RWPE2 (cell line): ENCODE measurements at regions not wholly inside any gene's neighbourhood (a gene's known extent, or its start where the extent isn't known, plus 50 kb on each side); places are given as distances from the start of the nearest gene placed in this dataset.
A peak's percentile ranks its signal among the peaks of the same experiment; 100 is the strongest.
"Not testable (repeated sequence)": the region's sequence is repeated elsewhere in the genome, so short reads cannot be mapped to it uniquely, and the experiment has no call there.

ENCODE experiments used
- ATAC-seq: fragments of 200-7000 bp; cut with Tn5 transposase; 3 replicates; pipeline ENCODE4 v1.9.1; 2021; ENCODE audit warnings: low read depth
- DNase-seq: peaks from one replicate; pipeline ENCODE4 v3.0.0-alpha.2; 2020; ENCODE audit warnings: low spot score
- H3K27ac ChIP-seq: fragments of 450-650 bp; 2 replicates; pipeline ENCODE4 v1.5.1; 2017; ENCODE audit warnings: mild to moderate bottlenecking; ENCODE audit not compliant: poor library complexity, severe bottlenecking
- H3K27me3 ChIP-seq: fragments of 250-450 bp; sonication (Bioruptor Pico); 2 replicates; pipeline ENCODE4 v1.5.1; 2021; ENCODE audit warnings: mild to moderate bottlenecking, moderate library complexity; ENCODE audit not compliant: insufficient read depth, poor library complexity, severe bottlenecking
- H3K36me3 ChIP-seq: fragments of 250-450 bp; sonication (Bioruptor Pico); 2 replicates; pipeline ENCODE4 v1.5.1; 2020; ENCODE audit warnings: low read depth, mild to moderate bottlenecking, moderate library complexity
- H3K4me1 ChIP-seq: fragments of 250-450 bp; sonication (Bioruptor Pico); 2 replicates; pipeline ENCODE4 v1.5.1; 2021; ENCODE audit warnings: mild to moderate bottlenecking, moderate library complexity; ENCODE audit not compliant: insufficient read depth, poor library complexity, severe bottlenecking
- H3K4me3 ChIP-seq: fragments of 250-450 bp; sonication (Bioruptor Pico); 2 replicates; pipeline ENCODE4 v1.5.1; 2021; ENCODE audit warnings: mild to moderate bottlenecking, moderate library complexity; ENCODE audit not compliant: severe bottlenecking
- H3K9me3 ChIP-seq: fragments of 250-450 bp; sonication (Bioruptor Pico); 2 replicates; pipeline ENCODE4 v1.5.1; 2021; ENCODE audit warnings: mild to moderate bottlenecking, moderate library complexity; ENCODE audit not compliant: severe bottlenecking
- TF ChIP-seq, protein P1 (sequence below): fragments of 450-650 bp; IDR thresholded peaks from one replicate; pipeline ENCODE4 v1.5.1; 2017; ENCODE audit warnings: mild to moderate bottlenecking, moderate library complexity; ENCODE audit not compliant: poor library complexity, severe bottlenecking

DNA sequence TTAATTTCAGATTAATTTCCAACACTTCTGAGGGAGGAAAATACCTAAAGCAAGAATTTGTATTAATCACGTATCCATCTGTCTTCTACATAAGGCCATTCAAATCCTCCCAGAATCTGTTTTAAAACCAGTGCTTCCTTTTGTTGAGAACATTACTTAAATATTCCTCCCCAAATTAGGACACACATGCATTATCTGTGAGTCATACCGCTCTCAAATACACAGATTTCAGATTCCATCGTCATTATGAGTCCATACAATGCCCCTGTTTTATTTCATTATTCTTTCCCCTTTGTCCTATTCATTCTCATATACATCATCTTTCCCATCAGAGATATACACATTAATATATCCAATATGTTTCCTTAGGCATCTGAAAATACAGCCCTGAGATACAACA, 57.3 kb upstream of the PRSS12 start:
- Histone ChIP-seq H3K27me3 (no peaks in the 10 kb centered on the region), H3K4me1 (peaks cover 4% of the 10 kb centered on the region), H3K27ac (no peak overlapping the region), H3K36me3 (no peaks in the 10 kb centered on the region), H3K4me3 (no peak overlapping the region), H3K9me3 (no peaks in the 10 kb centered on the region)
- TF ChIP-seq, protein P1, sequence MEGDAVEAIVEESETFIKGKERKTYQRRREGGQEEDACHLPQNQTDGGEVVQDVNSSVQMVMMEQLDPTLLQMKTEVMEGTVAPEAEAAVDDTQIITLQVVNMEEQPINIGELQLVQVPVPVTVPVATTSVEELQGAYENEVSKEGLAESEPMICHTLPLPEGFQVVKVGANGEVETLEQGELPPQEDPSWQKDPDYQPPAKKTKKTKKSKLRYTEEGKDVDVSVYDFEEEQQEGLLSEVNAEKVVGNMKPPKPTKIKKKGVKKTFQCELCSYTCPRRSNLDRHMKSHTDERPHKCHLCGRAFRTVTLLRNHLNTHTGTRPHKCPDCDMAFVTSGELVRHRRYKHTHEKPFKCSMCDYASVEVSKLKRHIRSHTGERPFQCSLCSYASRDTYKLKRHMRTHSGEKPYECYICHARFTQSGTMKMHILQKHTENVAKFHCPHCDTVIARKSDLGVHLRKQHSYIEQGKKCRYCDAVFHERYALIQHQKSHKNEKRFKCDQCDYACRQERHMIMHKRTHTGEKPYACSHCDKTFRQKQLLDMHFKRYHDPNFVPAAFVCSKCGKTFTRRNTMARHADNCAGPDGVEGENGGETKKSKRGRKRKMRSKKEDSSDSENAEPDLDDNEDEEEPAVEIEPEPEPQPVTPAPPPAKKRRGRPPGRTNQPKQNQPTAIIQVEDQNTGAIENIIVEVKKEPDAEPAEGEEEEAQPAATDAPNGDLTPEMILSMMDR = no peak
- ATAC-seq (peak; percentile 81), DNase-seq (no peak)

DNA sequence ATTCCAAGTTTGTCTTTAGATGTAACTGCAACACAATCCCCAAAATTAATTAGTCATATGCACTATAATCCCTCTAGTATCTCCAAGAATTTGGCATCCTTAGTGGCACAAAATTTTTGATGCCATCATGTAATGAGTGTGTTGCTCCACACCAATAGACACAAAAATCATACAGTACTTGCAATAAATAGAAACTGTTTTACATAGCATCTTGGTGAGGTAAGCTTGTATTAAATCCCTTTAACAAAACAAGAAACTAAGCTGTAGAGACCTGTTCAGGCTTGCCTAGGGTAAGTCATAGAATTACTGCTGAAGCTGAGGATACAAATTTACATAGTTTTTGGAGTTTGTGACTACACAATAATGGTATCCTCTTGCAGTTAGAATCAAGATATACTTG, 64.5 kb upstream of the PRSS12 start:
- H3K4me3 ChIP-seq = no peak overlapping the region
- no peaks in the 10 kb centered on the region for H3K36me3 ChIP-seq
- H3K4me1 ChIP-seq = peaks cover 14% of the 10 kb centered on the region
- H3K9me3 ChIP-seq = no peaks in the 10 kb centered on the region
- TF ChIP-seq, protein P1 = no peak
- ATAC-seq = peak; percentile 98
- peak overlapping the region; percentile 41 for H3K27ac ChIP-seq
- DNase-seq = no peak
- H3K27me3 ChIP-seq = no peaks in the 10 kb centered on the region

DNA sequence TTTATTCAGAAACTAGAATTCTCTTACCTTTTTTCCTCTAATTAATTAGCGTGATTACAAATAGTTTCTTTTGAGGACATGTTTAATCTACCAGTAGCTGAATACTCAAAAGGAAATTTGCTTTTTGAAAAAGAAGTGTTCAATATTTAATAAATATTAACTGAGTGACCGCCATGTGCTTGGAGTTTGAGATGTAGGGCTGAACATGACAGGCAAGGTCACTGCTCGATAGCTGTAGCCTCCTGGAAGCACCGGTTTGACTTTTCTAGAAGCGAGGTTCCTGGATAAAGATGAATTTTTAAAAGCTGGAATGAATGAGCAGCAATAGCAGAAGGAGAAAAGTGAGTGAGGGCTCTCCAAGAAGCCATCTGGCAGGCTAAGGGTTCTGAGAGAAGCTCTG, 65.0 kb upstream of the PRSS12 start:
- H3K27ac ChIP-seq = peak overlapping the region; percentile 41
- ATAC-seq = not testable (repeated sequence)

DNA sequence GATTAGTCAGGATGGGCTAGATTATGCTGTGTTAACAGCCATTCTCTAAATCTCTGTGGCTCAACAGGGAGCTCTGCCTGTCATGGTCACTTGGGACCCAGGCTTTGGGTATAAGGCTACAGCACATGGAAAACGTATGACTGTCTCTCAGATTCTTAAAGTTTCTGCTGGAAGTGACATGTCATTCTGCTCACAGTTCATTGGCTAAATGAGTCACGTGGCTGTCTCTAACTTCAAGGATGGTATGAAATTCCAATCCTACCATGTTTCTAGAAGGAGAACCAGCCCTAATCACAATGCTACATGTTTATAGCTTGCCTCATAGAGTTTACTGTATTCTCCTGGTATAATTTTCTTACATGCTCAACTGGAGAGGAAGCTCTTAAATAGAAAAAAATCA, 65.6 kb upstream of the PRSS12 start:
- H3K4me3 ChIP-seq, ATAC-seq, H3K27me3 ChIP-seq, DNase-seq, H3K27ac ChIP-seq, H3K36me3 ChIP-seq, H3K9me3 ChIP-seq: not testable (repeated sequence)
- peaks cover 14% of the 10 kb centered on the region for H3K4me1 ChIP-seq

More for the DNA sequence above, 65.0 kb upstream of the PRSS12 start:
- not testable (repeated sequence) for DNase-seq, H3K27me3 ChIP-seq, H3K9me3 ChIP-seq, H3K4me3 ChIP-seq, H3K36me3 ChIP-seq
- peaks cover 14% of the 10 kb centered on the region for H3K4me1 ChIP-seq

DNA sequence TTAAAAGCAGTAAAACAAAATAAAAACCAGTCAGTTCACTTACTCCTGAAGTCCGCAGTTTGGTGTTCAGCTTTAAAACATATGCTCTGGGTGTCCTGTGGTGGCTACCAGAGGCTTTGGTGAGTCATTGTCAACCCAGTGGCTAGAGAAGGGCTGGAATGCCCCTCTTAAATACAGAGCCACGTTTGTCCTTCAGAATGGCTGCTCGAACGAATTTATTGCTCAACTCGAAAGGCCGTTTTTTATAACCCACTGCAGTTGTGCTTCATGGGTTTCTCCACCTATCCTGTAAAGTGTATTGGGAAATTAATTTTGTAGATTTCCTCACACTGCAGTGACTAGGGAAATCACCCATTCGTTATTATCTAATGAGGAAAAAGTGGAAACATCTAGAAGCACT, 66.8 kb upstream of the PRSS12 start:
- H3K27ac ChIP-seq, H3K27me3 ChIP-seq, ATAC-seq, H3K36me3 ChIP-seq, H3K4me3 ChIP-seq, DNase-seq, H3K9me3 ChIP-seq: not testable (repeated sequence)
- peaks cover 14% of the 10 kb centered on the region for H3K4me1 ChIP-seq

DNA sequence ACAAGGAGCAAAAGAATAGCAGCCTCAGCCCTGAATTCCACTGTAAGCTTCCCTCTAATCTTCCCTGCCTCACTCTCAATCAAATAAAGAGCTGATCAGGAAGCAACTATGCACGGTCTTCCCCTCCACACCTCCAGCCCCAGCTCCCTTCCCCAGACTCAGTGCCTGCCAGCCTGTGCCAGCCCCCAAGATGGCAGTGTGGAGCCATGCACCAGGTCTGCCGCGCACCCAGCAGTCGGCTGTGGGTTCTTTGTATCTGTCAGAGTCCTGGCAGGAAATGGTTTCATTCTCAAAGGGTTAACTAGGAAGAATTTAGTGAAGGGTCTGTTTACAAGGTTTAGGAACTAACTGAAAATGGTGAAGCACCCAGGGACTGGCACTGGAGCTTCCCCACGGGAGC, 71.3 kb upstream of the PRSS12 start:
- TF ChIP-seq, protein P1 = peak; percentile 63
- not testable (repeated sequence) for H3K9me3 ChIP-seq, H3K27me3 ChIP-seq, H3K27ac ChIP-seq, ATAC-seq, H3K4me1 ChIP-seq, H3K4me3 ChIP-seq, DNase-seq, H3K36me3 ChIP-seq

DNA sequence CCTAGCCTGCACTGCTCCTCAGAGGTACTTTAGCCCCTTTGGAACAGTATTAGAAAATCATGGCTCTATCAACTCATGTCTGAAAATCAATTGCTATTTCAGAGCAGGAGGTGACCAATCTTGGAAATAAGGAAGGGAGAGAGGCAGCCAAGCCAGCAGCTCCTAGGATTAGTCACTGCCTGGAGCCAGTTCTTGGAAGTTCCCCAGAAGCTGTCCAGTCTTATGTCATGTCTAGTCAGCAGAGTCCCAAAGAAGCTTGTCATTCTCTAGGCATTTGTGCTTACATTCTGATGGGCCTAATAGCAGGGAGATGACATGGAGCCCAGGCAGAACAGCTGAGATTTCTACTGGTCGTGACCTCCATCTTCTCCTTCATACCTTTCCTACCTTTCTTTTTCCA, 76.1 kb upstream of the PRSS12 start:
- not testable (repeated sequence) for H3K27ac ChIP-seq, DNase-seq, H3K9me3 ChIP-seq, H3K4me1 ChIP-seq, H3K27me3 ChIP-seq, ATAC-seq, H3K4me3 ChIP-seq, H3K36me3 ChIP-seq

DNA sequence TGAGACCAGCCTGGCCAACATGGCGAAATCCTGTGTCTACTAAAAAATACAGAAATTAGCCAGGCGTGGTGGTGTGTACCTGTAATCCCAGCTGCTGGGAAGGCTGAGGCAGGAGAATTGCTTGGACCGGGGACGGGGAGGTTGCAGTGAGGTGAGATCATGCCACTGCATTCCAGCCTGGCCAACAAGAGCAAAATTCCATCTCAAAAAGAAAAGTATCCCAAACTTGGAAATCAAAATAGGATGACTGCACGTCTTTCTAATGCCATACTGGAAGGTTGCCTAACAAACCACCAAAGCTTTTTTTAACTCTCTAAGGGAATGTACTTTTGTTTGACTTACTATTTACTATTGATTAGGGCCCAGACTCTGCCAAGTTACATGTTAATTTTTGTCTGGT, 79.6 kb upstream of the PRSS12 start:
- not testable (repeated sequence) for H3K27me3 ChIP-seq, H3K9me3 ChIP-seq, H3K36me3 ChIP-seq, DNase-seq, H3K27ac ChIP-seq, H3K4me1 ChIP-seq, H3K4me3 ChIP-seq, ATAC-seq

DNA sequence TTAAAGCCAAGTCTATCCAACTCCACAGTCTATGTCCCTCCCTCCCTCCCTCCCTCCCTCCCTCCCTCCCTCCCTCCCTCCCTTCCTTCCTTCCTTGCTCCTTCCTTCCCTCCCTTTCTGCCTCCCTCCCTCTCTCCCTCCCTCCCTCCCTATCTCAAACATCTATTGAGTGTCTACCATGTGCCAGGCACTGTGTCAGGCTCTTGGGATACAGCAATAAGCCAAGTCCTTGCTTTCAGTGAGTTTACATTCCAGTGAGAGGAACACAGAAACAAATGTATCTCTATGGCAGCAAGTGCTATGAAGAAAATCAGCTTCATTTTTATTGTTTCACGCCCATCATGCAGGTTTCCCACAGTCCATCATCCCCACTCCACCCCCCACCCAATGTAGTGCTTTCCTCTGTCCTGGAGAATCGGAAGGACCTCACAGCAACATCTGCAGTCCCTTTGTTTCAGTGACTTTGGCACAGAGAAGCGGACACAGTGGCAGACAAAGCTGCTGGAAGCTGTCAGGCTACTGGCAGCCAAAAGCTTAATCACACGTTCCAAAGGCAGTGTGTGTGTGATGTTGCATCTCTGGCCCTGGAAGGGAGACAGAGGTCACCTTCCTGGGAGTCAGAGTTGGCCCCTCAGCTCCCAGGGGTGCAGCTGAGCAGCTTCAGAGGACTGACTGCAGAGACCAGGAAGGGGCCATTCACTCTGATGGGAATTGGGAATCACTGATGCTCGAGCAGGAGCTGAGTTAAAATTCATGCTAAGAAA, 81.0 kb upstream of the PRSS12 start:
- H3K4me1 ChIP-seq, H3K36me3 ChIP-seq, H3K27ac ChIP-seq, H3K27me3 ChIP-seq, H3K4me3 ChIP-seq, DNase-seq, H3K9me3 ChIP-seq, ATAC-seq: not testable (repeated sequence)
